ENCODE measurements at regions not wholly inside any gene's neighbourhood (a gene's known extent, or its start where the extent isn't known, plus 50 kb on each side); places are given as distances from the start of the nearest gene placed in this dataset.
A peak's percentile ranks its signal among the peaks of the same experiment; 100 is the strongest.

- TF ChIP-seq EP300 (IDR thresholded peaks at IDR 0.05) (no peak), CTCF (IDR thresholded peaks at IDR 0.05) (no peak), POLR2A (IDR thresholded peaks at IDR 0.05) (no peak), POLR2AphosphoS5 (IDR thresholded peaks at IDR 0.05) (no peak)
- 52 to 67% (median 56%) methylated on average over 2 of the region's 2 CpGs for WGBS, 5 donors
- DNase-seq: no peak
- H3K36me3 ChIP-seq: no peaks in the 10 kb centered on the region
- no peak overlapping the region for H3K27ac ChIP-seq
- H3K27me3 ChIP-seq: no peaks in the 10 kb centered on the region
- H3K4me3 ChIP-seq: no peak overlapping the region
- no peaks in the 10 kb centered on the region for H3K4me1 ChIP-seq
- intact Hi-C loops (cut with DNase I; ENCODE audit: low total_unique reads): no loop called here
- H3K9me3 ChIP-seq: no peaks in the 10 kb centered on the region
Observed at GRCh38 chr7:67731704-67732103, 735.1 kb downstream of the TYW1 start.

DNA sequence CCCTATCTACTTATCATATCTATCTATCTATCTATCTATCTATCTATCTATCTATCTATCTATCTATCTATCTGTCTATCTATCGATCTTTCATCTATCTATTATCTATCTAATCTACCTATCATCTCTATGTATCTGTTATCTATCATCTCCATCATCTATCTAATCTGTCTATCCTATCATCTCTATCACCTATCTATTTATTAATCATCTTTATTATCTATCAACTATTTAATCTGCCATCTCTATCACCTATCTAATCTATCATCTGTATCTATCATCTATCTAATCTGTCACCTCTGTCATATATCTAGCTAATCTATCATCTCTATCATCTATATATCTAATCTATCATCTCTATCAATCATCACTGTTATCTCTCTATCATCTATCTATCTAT lies 736.3 kb downstream of the TYW1 start:
- no peak overlapping the region for H3K27ac ChIP-seq
- WGBS, 5 donors: 53 to 85% (median 82%) methylated on average over 1 of the region's 1 CpG
- H3K4me3 ChIP-seq: no peak overlapping the region
- H3K36me3 ChIP-seq: no peaks in the 10 kb centered on the region
- no peaks in the 10 kb centered on the region for H3K9me3 ChIP-seq
- H3K27me3 ChIP-seq: no peaks in the 10 kb centered on the region
- intact Hi-C loops (cut with DNase I; ENCODE audit: low total_unique reads): no loop called here
- DNase-seq: no peak
- H3K4me1 ChIP-seq: no peaks in the 10 kb centered on the region
- TF ChIP-seq CTCF (IDR thresholded peaks at IDR 0.05) (no peak), POLR2A (IDR thresholded peaks at IDR 0.05) (no peak)

- Histone ChIP-seq H3K9me3 (peaks cover 0 to 11% (median 0%) of the 10 kb centered on the region in 4 donors), H3K4me3 (no peak overlapping the region), H3K27ac (peak overlapping the region in 1 of 5 donors; percentile 63), H3K4me1 (no peaks in the 10 kb centered on the region), H3K27me3 (no peaks in the 10 kb centered on the region), H3K36me3 (no peaks in the 10 kb centered on the region)
- TF ChIP-seq POLR2A (IDR thresholded peaks at IDR 0.05): no peak
- no peak for TF ChIP-seq EP300 (IDR thresholded peaks at IDR 0.05)
- TF ChIP-seq CTCF (IDR thresholded peaks at IDR 0.05): no peak
- TF ChIP-seq POLR2AphosphoS5 (IDR thresholded peaks at IDR 0.05): no peak
- DNase-seq: no peak
- intact Hi-C loops (cut with DNase I; ENCODE audit: low total_unique reads): no loop called here
- 82 to 91% (median 83%) methylated on average over 3 of the region's 3 CpGs for WGBS, 5 donors
Observed at GRCh38 chr7:67738145-67738544, 741.5 kb downstream of the TYW1 start.

GRCh38 chr7:67738958-67739357 lies 742.3 kb downstream of the TYW1 start:
- no peaks in the 10 kb centered on the region for H3K27me3 ChIP-seq
- intact Hi-C loops (cut with DNase I; ENCODE audit: low total_unique reads): no loop called here
- DNase-seq: peak in 1 of 2 donors; percentile 78
- H3K4me3 ChIP-seq: no peak overlapping the region
- peaks cover 0 to 17% (median 0%) of the 10 kb centered on the region in 4 donors for H3K9me3 ChIP-seq
- no peaks in the 10 kb centered on the region for H3K4me1 ChIP-seq
- TF ChIP-seq CTCF (IDR thresholded peaks at IDR 0.05) (no peak), POLR2AphosphoS5 (IDR thresholded peaks at IDR 0.05) (peak; percentile 63 to 92 (median 85)), POLR2A (IDR thresholded peaks at IDR 0.05) (no peak), EP300 (IDR thresholded peaks at IDR 0.05) (peak; percentile 70)
- peak overlapping the region in 1 of 5 donors; percentile 63 for H3K27ac ChIP-seq
- no peaks in the 10 kb centered on the region for H3K36me3 ChIP-seq
- 61 to 68% (median 65%) methylated on average over 6 of the region's 6 CpGs for WGBS, 5 donors
